Neural cell (in vitro differentiated cells): ENCODE measurements at regions not wholly inside any gene's neighbourhood (a gene's known extent, or its start where the extent isn't known, plus 50 kb on each side); places are given as distances from the start of the nearest gene placed in this dataset.

Experiments used
- H2AFZ ChIP-seq: fragments of 200-600, 300-800 bp; sonication (generic), shearing (Covaris generic); 2 replicates; pipeline ENCODE4 v1.6.0; 2014; ENCODE audit warnings: low read depth, mild to moderate bottlenecking, antibody characterized with exemption, low read length, moderate library complexity
- H3F3A ChIP-seq: fragments of 200-600 bp; shearing (Covaris generic); 2 replicates; pipeline ENCODE4 v1.6.1; 2016; ENCODE audit warnings: mild to moderate bottlenecking, moderate library complexity, mixed read lengths, antibody characterized with exemption, low read length; ENCODE audit not compliant: insufficient read depth, poor library complexity, severe bottlenecking
- H3K27ac ChIP-seq: fragments of 200-600, 300-800 bp; sonication (generic), shearing (Covaris generic); 2 replicates; pipeline ENCODE4 v1.5.1; 2014; ENCODE audit warnings: mild to moderate bottlenecking, low read length, moderate library complexity
- H3K27me3 ChIP-seq: fragments of 300-800, 200-600 bp; sonication (generic), shearing (Covaris generic); 2 replicates; pipeline ENCODE4 v1.6.0; 2014; ENCODE audit warnings: mild to moderate bottlenecking, low read depth, low read length, moderate library complexity; ENCODE audit not compliant: insufficient read depth
- H3K36me3 ChIP-seq: fragments of 300-800, 200-600 bp; sonication (generic), shearing (Covaris generic); 2 replicates; pipeline ENCODE4 v1.5.1; 2014; ENCODE audit warnings: mild to moderate bottlenecking, antibody characterized with exemption, low read length, moderate library complexity; ENCODE audit not compliant: insufficient read depth
- H3K4me2 ChIP-seq: fragments of 300-800, 200-600 bp; sonication (generic), shearing (Covaris generic); 2 replicates; pipeline ENCODE4 v1.6.0; 2014; ENCODE audit warnings: mild to moderate bottlenecking, low read length
- H3K4me3 ChIP-seq: fragments of 300-800, 200-600 bp; sonication (generic), shearing (Covaris generic); 2 replicates; pipeline ENCODE4 v1.5.1; 2014; ENCODE audit warnings: mild to moderate bottlenecking, low read length, moderate library complexity
- H3K79me2 ChIP-seq: fragments of 200-600 bp; shearing (Covaris generic); replicated peaks from 2 replicates; pipeline ENCODE4 v1.6.0; 2014; ENCODE audit warnings: mild to moderate bottlenecking, low read length, moderate library complexity; ENCODE audit not compliant: insufficient read depth
- H3K9ac ChIP-seq: fragments of 300-800, 200-600 bp; sonication (generic), shearing (Covaris generic); 2 replicates; pipeline ENCODE4 v1.6.1; 2016; ENCODE audit warnings: mild to moderate bottlenecking, low read length, mixed read lengths
- H3K9me2 ChIP-seq: fragments of 200-600 bp; shearing (Covaris generic); 2 replicates; pipeline ENCODE4 v1.6.1; 2016; ENCODE audit warnings: mild to moderate bottlenecking, low read length, mixed read lengths; ENCODE audit not compliant: insufficient read depth
- H3K9me3 ChIP-seq: fragments of 200-600, 300-800 bp; sonication (generic), shearing (Covaris generic); 2 replicates; pipeline ENCODE4 v1.6.1; 2016; ENCODE audit warnings: mild to moderate bottlenecking, mixed run types, low read length, moderate library complexity, mixed read lengths
- H4K20me1 ChIP-seq: fragments of 200-600 bp; shearing (Covaris generic); 2 replicates; pipeline ENCODE4 v1.6.1; 2016; ENCODE audit warnings: mild to moderate bottlenecking, mixed run types; ENCODE audit not compliant: insufficient read depth
- EP300 ChIP-seq: fragments of 450-650 bp; conservative IDR thresholded peaks from 2 replicates; pipeline ENCODE4 v1.6.1; 2014; ENCODE audit warnings: antibody characterized with exemption, mild to moderate bottlenecking, moderate library complexity; ENCODE audit not compliant: poor library complexity, severe bottlenecking
- EZH2 ChIP-seq: fragments of 200-600, 300-800 bp; shearing (Covaris generic), sonication (generic); IDR thresholded peaks from 2 replicates; pipeline ENCODE4 v1.6.1; 2014; ENCODE audit warnings: antibody characterized with exemption, low read length, borderline replicate concordance, mild to moderate bottlenecking; ENCODE audit not compliant: insufficient read depth, poor library complexity, severe bottlenecking
- MXI1 ChIP-seq: fragments of 450-650 bp; conservative IDR thresholded peaks from 2 replicates; pipeline ENCODE4 v1.6.1; 2014; ENCODE audit warnings: antibody characterized with exemption, mild to moderate bottlenecking; ENCODE audit not compliant: poor library complexity, severe bottlenecking
- POLR2AphosphoS5 ChIP-seq: IDR thresholded peaks from 2 replicates; pipeline ENCODE4 v1.6.1; 2012
- RAD21 ChIP-seq: fragments of 450-650 bp; conservative IDR thresholded peaks from 2 replicates; pipeline ENCODE4 v1.6.1; 2014; ENCODE audit warnings: antibody characterized with exemption, mild to moderate bottlenecking, moderate library complexity
- REST ChIP-seq: IDR thresholded peaks from 2 replicates; pipeline ENCODE4 v1.6.1; 2012; ENCODE audit warnings: borderline replicate concordance
- SMC3 ChIP-seq: fragments of 450-650 bp; conservative IDR thresholded peaks from 2 replicates; pipeline ENCODE4 v1.6.1; 2014; ENCODE audit warnings: antibody characterized with exemption, mild to moderate bottlenecking, moderate library complexity; ENCODE audit not compliant: poor library complexity
- TAF1 ChIP-seq: IDR thresholded peaks from 2 replicates; pipeline ENCODE4 v1.6.1; 2012; ENCODE audit warnings: low read depth
- TF ChIP-seq, protein P1 (sequence below): fragments of 450-650 bp; IDR thresholded peaks from 2 replicates; pipeline ENCODE4 v1.5.1; 2014; ENCODE audit warnings: antibody characterized with exemption, mild to moderate bottlenecking, moderate library complexity; ENCODE audit not compliant: poor library complexity, severe bottlenecking

GRCh38 chr6:22447249-22448196 is 121.8 kb upstream of the HDGFL1 start:
- H3K27ac ChIP-seq, result no peak overlapping the region
- H3K4me2 ChIP-seq, result no peak overlapping the region
- H3K4me3 ChIP-seq, result no peak overlapping the region
- H3K79me2 ChIP-seq, result no peaks in the 10 kb centered on the region
- no peak overlapping the region for H3K9ac ChIP-seq
- H3K36me3 ChIP-seq, result no peaks in the 10 kb centered on the region
- H3K27me3 ChIP-seq, result no peaks in the 10 kb centered on the region
- TF ChIP-seq TAF1 (no peak), EZH2 (no peak), SMC3 (no peak), MXI1 (no peak), RAD21 (no peak), EP300 (no peak)
- H3K9me2 ChIP-seq, result no peaks in the 10 kb centered on the region
- no peaks in the 10 kb centered on the region for H3F3A ChIP-seq
- H4K20me1 ChIP-seq, result no peaks in the 10 kb centered on the region
- no peak overlapping the region for H2AFZ ChIP-seq
- H3K9me3 ChIP-seq, result no peaks in the 10 kb centered on the region

DNA sequence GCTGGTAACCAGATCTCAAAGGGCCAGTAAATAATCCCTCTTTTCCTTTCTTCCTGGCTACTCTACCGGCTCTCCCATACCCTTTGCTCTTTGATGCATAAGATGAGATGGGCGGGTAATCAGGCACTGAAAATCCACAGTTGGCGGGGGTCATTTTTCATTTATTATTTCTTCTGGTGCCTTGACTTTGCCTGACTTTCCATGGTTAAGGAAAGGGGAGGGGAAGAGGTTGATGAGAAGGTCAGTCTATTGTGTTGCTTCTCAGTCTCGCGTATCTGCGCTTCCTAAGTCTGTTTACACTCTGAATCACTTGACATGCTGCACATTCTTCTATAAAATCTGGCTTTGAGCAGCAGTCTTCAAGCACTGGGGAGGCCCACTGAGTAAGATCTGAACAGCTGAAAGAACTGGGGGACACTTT is 121.1 kb upstream of the HDGFL1 start:
- Histone ChIP-seq H3K36me3 (no peaks in the 10 kb centered on the region), H3K9ac (no peak overlapping the region), H4K20me1 (no peaks in the 10 kb centered on the region), H3K4me2 (no peak overlapping the region), H3K27ac (no peak overlapping the region), H3K4me3 (no peak overlapping the region), H3K9me2 (no peaks in the 10 kb centered on the region), H3F3A (no peaks in the 10 kb centered on the region), H2AFZ (no peak overlapping the region), H3K9me3 (no peaks in the 10 kb centered on the region), H3K27me3 (no peaks in the 10 kb centered on the region), H3K79me2 (no peaks in the 10 kb centered on the region)
- TF ChIP-seq MXI1 (no peak), TAF1 (no peak), EZH2 (no peak), POLR2AphosphoS5 (no peak), REST (no peak), SMC3 (no peak), RAD21 (no peak), EP300 (no peak)
- TF ChIP-seq, protein P1, sequence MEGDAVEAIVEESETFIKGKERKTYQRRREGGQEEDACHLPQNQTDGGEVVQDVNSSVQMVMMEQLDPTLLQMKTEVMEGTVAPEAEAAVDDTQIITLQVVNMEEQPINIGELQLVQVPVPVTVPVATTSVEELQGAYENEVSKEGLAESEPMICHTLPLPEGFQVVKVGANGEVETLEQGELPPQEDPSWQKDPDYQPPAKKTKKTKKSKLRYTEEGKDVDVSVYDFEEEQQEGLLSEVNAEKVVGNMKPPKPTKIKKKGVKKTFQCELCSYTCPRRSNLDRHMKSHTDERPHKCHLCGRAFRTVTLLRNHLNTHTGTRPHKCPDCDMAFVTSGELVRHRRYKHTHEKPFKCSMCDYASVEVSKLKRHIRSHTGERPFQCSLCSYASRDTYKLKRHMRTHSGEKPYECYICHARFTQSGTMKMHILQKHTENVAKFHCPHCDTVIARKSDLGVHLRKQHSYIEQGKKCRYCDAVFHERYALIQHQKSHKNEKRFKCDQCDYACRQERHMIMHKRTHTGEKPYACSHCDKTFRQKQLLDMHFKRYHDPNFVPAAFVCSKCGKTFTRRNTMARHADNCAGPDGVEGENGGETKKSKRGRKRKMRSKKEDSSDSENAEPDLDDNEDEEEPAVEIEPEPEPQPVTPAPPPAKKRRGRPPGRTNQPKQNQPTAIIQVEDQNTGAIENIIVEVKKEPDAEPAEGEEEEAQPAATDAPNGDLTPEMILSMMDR, result no peak
